GM21526 (cell line): ENCODE measurements at regions not wholly inside any gene's neighbourhood (a gene's known extent, or its start where the extent isn't known, plus 50 kb on each side); places are given as distances from the start of the nearest gene placed in this dataset.

Experiments used
- ATAC-seq: cut with Tn5 transposase; IDR thresholded peaks from one replicate; pipeline ENCODE4 v1.9.1; 2021; ENCODE audit warnings: moderate library complexity; ENCODE audit not compliant: unreplicated experiment, low FRiP score

DNA sequence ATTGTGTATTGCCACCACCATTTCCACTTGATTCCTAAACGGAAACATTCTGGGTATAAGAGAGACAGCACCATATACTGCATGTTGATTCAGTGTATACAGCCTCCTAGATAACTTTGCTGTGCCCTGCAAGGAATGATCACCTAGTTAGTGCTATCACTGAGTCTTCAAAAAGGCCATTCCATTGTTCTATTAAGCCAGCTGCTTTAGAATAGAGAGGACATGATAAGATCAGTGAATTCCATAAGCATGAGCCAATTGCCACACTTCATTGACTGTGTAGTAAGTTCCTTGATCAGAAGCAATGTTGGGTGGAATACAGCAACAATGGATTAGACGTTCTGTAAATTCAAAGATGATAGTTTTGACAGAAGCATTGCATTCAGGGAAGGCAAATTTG is 1047.3 kb downstream of the PCDH18 start:
- no peak for ATAC-seq

DNA sequence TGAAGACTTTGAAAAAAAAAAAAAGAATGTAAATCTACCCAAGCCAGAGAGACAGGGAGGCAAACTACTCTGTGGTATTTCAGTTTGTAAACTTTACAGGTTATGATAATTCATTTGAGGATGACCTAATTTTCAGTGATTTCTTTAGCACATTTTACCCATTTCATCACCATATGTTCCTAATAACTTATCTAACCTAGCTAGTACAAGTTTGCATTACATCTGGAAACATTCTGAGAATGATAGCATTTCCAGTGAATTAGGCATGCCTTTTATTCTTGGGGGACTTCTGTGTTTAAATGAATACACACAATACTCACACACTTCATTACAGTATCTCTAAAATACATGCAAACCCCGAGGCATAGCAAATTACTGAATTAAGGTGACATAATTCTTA is 1055.5 kb downstream of the PCDH18 start:
- no peak for ATAC-seq

DNA sequence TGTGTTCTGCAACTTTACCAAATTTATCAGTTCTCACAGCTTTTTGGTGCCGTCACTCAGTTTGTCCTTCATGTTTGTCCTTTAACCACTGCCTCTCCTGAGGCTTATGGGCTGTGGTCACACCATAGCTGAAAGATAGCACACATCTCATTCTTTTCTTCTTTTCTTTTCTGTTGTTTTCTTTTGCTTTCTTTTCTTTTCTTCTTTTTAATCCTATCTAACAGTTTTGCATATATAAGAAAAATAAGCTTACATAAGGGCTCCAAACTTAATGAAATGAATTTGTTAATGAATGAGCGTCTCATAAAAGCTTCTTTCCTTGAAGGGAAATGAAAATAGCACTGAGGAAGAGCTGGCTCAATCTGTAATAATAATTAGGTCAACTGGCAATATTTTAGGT is 1061.2 kb downstream of the PCDH18 start:
- ATAC-seq = no peak

DNA sequence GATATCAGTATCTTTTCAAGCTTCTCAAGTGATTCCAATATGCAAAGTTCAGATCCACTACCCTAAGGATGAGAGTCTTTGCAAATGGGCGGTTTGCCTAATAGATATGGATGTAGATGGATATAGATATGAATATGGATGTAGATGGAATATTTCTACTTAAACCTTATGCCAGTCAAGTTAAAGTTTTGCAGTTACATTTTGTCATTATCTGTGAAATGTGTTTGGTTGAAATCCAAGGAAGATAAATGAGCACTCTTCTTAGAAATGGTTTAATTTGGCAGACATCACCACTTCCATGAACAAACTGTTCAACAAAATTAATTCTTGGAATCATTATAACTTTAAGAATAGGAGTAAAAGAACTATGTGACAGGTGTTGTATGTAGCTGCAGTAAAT is 1066.6 kb downstream of the PCDH18 start:
- ATAC-seq = no peak

DNA sequence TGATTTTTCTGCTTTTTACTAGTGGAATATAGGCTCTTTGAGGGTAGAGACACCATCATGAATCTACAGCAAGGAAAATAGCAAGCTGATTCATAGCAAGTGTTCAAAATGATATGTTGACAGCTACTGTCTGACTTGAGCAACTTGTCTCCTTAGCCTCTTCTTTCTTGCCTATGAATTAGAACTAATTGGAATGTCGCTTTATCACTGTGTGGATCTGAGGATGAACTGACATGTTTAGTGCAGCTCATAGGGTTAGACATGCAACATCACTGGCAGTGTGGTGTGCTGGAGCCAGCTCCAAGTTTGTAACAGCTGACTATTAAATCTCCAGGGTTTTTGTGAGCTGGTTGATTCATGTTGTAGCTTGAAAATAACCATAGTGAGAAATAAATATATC is 1068.4 kb downstream of the PCDH18 start:
- no peak for ATAC-seq

DNA sequence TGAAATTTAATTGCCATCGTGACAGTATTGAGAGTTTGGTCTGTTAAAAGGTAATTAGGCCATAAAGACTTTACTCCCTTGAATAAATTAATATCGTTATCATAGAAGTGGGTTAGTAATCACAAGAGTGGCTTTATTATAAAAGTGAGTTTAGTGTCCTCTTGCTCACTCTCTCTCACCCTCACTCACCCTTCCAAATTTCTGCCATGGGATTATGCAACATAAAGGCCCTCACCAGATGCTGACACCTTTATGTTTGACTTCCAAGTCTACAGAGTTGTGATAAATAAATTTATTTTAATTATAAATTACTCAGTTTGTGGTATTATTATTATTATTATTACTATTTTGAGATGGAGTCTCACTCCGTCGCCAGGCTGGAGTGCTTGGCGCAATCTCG is 1070.8 kb downstream of the PCDH18 start:
- no peak for ATAC-seq

DNA sequence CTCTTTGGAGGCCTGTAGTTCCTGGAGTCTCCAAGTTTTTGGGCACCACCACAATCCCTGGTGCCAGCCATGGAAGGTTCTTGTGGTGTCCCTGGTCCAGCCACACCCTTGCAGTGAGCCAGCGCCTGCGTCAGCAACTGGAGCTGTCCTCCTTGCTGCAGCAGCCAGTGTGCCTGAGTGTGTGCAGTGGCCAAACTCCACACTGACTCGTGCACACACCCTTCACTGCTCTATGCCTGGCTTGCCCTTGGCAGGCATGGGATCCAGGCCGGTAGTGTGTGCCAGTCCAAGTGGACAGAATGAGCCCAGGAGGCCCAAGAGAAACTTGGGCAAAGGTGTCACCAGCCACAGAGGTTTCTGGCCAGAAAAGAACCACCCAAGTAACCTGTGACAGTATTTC is 1074.0 kb downstream of the PCDH18 start:
- ATAC-seq = no peak

DNA sequence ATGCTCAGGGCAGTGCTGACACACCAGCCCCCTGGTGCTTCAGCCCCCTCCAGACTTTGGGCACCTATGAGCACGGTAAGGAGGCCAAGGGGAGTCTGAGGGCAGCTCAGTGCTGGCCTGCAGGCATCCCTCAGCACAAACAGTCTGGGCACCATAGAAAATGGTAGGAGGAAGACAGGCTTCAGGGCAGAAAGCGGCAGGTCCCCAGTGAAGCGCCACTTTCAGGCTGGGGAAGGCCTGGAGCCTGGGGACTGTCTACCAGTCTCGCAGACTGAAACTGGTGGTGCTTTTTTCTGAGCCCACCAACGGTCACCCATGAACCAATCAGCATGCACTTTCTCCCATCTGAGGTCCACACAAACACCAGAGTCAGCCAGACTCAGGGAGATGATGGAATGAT is 1074.7 kb downstream of the PCDH18 start:
- ATAC-seq = no peak

DNA sequence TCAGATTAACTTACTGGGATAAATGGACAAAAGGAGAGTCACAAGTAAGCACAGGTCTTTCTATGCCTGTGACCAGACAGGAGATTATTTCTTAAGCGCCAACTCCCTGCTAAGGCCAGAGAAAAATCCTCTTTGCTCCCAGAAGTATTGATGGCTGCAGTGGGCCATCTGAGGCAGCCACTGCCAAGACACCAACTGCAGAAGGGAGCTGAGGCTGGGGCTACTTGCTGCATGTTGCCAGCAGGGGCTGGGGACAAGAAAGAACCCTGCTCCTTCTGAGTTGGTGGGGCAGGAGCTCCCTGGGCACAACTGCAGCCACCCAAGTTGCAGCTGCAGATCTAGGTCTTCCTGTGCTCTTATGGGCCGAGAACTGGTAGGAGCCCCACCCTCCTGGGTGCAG is 1075.3 kb downstream of the PCDH18 start:
- ATAC-seq = no peak

DNA sequence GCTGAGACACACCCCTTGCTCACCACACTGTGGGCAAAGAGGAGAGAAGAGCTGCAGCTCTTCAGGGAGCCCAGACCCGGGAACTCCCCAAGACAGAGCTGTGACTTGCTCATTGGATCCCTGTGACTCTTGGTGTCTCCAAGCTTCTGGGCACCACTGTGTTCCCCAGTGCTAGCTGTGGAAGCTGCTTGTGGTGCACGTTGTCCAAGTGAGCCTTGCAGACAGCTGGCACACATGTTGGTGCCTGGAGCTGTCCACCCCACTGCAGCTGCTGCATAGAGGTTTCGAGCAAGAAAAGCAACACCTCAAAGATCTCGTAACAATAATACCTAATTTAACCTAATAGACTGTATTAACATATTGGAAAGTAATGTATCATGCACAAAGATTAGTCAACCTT is 1089.3 kb downstream of the PCDH18 start:
- ATAC-seq = no peak

DNA sequence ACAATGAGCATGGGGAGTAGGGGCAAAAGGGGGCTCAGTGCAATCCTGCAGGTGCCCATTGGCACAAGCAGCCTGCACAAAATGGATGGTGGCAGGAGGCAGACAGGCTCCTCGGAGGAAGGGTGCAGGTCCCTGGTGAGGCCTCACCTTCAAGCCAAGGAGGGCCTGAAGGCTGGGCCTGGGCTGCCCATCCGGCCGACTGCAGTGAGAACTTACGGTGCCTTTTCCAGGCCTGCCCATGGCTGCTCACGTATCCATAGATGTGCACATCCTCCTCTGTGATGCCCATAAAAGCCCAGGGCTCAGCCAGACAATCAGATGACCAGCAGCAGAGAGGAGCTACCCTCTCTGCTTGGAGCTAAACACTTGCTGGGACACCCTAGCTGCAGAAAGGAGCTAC is 1089.8 kb downstream of the PCDH18 start:
- ATAC-seq = no peak

DNA sequence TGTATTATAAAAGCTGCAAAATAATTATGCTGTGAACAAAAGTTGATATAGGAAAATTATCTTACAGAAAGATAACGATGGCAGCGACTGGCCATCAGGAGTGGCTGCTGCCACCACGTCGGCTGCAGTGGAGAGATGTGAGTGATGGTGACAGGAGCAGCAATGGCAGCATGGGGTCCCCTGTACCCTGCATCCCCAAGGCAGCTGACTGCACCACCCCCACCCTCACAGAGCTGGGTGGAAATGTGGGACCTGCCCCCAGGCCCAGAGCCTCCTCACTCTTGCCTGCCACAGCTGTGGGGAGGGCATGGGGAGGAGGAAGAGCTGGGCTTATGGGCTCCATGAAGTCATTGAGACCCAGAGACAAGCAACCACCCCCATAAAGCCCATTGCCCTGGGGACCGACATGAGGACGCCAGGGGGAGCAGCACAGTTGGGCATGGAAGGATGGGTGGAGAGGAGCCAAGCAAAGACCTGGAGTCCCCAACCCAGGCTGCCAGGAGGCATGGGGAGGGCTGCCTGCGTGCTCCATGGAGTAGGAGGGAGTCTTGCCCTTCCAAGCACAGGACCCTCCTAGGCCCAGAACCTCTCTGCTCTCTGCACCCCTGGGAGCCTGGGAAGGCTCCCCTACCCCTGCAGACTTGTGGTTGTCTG is 1090.5 kb downstream of the PCDH18 start:
- ATAC-seq = no peak

DNA sequence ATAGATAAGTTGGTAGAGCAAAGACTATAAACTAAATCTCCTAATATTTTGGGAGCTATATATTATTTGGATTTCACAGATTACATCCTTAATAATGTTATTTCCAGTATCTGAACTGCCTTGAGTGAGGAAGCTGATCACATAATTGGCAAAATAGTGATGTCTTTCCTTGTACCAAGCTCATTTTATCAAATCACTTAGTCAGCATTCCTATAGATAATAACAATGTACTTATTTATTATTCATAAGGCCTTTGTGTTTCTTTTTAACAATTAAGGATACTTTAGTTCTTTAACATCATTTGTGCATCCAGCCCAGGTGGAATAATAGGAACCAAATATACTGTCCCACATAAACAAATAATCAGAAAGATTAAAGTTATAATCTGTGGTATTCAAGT is 1093.6 kb downstream of the PCDH18 start:
- ATAC-seq = no peak

DNA sequence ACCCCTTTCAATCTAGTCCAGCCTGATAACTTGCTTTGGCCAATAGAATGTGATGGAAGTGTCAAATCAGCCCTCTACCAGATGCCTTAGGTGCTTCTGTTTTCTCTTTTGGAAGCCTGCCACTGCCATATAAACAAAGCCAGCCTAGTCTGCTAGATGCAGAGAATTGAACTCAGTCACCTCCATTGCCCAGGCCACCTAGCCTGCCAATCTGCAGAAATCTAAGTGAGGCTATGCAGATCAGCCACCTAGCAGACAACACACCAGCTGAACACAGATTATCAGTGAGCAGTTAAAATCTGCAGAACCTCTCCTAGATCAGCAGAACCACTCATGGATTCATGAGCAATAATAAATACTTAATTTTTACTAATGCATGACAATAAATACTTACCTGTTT is 1108.2 kb downstream of the PCDH18 start:
- no peak for ATAC-seq

DNA sequence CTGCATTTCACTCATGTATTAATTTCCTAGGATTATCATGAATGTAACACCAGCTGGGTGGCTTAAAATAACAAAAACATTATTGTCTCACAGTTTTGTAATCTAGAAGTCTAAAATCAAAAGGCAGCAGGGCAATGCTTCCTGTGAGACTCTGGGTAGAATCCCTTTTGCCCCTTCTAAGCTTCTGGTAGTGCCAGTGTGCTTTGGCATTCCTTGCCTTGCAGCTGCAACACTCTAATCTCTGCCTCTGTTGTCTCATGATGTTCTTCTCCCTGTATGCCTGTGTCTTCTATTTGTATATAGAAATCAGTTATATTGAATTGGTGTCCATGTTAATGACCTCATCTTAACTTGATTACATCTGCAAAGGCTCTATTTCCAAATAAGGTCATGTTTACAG is 1117.3 kb downstream of the PCDH18 start:
- ATAC-seq = no peak

DNA sequence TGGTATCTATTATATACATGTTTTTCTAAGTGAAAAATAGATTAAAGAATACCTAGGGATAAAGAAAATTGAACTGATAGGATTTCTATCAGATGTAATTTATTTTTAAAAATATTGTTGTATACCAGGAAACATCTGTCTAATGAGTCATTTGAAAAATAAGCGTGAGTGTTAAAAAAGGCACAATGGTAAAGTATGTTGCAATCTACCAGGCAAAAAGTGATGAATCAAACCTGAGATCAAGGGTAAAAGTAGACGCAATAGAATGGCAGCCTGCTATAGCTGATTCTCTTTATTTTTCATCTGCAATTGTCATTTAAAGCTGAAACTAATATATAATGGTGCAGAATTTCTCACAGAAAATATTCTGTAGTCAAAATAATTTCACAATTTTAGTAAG is 1119.6 kb downstream of the PCDH18 start:
- ATAC-seq = no peak

DNA sequence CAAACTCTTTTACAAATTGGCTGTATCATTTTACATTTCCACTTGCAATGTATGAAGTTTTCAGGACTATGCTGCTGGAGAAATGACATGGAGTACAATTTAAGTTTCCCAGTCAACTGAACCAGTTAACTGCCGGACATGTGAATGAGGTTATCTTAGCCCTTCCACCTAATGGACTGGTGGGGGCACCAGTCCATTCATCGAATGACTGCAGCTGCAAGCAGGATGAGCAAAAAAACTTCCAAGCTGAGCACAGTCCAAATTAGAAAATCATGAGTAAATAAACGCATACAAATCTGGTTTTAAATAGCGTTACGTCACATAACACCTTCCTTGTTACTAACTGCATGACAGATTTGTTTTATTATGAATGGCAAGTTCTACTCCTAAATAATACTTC is 1131.5 kb downstream of the PCDH18 start:
- no peak for ATAC-seq

DNA sequence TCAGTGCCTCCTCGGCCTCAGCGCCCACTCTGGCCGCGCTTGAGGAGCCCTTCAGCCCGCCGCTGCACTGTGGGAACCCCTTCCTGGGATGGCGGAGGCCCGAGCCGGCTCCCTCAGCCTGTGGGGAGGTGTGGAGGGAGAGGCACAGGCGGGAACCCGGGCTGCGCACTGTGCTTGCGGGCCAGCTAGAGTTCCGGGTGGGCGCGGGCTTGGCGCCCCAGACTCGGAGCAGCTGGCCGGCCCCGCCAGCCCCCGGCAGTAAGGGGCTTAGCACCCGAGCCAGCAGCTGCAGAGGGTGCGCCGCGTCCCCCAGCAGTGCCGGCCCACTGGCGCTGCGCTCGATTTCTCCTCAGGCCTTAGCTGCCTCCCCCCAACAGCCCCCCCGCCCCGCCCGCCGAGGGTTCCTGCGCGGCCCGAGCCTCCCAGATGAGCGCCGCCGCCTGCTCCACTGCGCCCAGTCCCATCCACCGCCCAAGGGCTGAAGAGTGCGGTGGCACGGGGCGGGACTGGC is 1137.0 kb downstream of the PCDH18 start:
- ATAC-seq = no peak

DNA sequence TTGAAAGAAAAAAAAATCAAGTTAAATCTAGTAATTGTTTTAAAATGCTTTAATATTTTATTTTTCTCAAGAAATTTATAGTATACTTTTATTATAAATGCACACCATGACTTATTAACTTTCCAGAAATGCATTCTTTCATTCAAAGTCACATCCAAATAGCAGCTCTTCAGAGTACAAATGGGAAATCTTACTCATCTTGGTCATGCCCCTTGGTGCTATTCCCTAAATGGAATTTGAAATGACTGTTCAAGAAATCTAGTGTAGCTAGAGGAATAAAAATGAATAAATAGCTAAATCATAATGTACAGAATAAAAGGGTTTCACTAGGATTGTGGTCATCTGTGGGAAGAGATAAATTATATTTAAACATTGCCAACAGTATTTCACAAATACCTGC is 1139.7 kb downstream of the PCDH18 start:
- no peak for ATAC-seq

DNA sequence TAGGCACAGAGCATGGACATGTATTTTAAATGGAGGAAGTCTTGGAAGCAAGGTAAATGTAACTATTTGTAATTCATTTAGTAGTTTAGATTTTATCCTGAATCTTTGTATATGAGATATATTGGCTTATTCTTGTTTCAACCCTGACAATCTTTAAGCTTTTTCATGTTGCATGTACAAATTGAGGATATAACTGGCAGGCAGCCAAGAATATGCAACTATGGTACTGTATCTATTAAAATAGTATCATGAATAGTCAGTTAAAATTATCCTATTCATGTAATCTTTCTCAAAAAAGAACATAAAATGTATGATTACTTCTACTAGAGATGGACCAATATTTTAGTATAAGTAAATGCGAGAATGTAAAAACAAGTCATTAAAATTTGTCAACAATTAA is 1141.5 kb downstream of the PCDH18 start:
- ATAC-seq = no peak

DNA sequence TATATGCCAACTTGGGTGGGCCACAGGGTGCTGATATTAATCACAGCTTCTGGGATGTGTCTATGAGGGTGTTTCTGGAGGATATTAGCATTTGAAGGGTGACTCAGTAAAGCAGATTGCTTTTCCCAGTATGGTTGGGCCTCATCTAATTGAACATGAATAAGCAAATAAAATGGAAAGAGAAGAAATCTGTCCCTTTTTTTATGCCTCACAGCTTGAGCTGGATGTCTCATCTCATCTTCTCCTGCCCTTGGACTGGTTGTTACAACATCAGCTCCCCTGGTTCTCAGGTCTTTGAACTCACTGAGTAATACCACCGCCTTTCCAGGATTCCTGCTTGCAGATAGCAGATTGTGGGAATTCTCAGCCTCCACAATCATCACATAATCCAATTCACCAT is 1149.2 kb downstream of the PCDH18 start:
- no peak for ATAC-seq

DNA sequence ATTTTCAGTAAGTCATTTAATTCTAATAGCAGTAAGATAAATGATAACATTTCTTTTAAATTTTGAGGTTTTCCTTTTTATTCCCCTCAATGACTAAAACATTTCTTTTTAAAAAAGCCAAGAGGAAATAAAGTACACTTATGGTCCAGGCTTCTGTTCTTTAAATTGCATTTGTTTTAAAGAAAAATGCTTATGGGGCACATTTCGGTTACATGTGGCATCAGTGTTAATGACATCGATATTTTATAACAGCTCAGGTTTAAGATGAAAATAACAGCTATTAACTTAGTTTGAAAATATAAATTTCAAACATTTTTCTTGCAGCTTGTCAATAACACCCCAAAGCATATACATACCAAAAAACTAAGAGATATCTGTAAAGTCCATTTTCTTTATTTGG is 1161.1 kb downstream of the PCDH18 start:
- ATAC-seq = no peak

DNA sequence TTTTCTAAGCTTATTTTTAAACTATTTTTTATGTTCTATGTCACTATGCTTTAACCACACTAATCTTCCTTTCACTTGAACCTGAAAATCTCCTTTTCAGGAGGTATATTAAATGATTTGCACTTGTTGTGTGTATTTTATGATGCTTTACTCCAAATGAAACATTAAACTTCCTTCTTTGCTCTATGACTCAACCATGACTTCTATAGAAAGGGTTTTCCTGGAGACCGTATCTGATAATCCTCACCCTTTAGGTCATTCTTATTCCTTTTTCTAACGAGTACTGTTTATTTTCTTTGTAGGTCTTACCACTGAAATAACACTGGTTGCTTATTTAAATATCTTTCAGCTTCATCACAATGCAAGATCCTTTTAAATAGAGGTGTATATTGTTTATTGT is 1163.2 kb downstream of the PCDH18 start:
- no peak for ATAC-seq
